Smooth muscle cell (in vitro differentiated cells): ENCODE measurements at regions not wholly inside any gene's neighbourhood (a gene's known extent, or its start where the extent isn't known, plus 50 kb on each side); places are given as distances from the start of the nearest gene placed in this dataset.

Experiments used
- DNase-seq: peaks from one replicate; lab custom pipeline; 2025; ENCODE audit not compliant: unreplicated experiment; lab: John Stamatoyannopoulos, UW
- H2AFZ ChIP-seq: fragments of 200-600 bp; sonication (generic); 2 replicates; pipeline ENCODE4 v1.6.0; 2016; ENCODE audit warnings: antibody characterized with exemption, low read depth, mild to moderate bottlenecking
- H3F3A ChIP-seq: fragments of 200-600 bp; sonication (generic); 2 replicates; pipeline ENCODE4 v1.6.0; 2017; ENCODE audit warnings: antibody characterized with exemption, low read depth
- H3K27ac ChIP-seq: fragments of 200-600 bp; sonication (generic); 2 replicates; pipeline ENCODE4 v1.5.1; 2016; ENCODE audit warnings: low read depth, mild to moderate bottlenecking
- H3K27me3 ChIP-seq: fragments of 200-600 bp; sonication (generic); 2 replicates; pipeline ENCODE4 v1.6.1; 2016; ENCODE audit warnings: low read depth, mild to moderate bottlenecking
- H3K36me3 ChIP-seq: fragments of 200-600 bp; sonication (generic); 2 replicates; pipeline ENCODE4 v1.5.1; 2016; ENCODE audit warnings: low read depth
- H3K4me1 ChIP-seq: fragments of 200-600 bp; sonication (generic); 2 replicates; pipeline ENCODE4 v1.5.1; 2016; ENCODE audit warnings: low read depth
- H3K4me2 ChIP-seq: fragments of 200-600 bp; sonication (generic); 2 replicates; pipeline ENCODE4 v1.6.0; 2016; ENCODE audit warnings: mild to moderate bottlenecking
- H3K4me3 ChIP-seq: fragments of 200-600 bp; sonication (generic); 2 replicates; pipeline ENCODE4 v1.5.1; 2016; ENCODE audit warnings: mild to moderate bottlenecking
- H3K79me2 ChIP-seq: fragments of 200-600 bp; sonication (generic); 2 replicates; pipeline ENCODE4 v1.6.0; 2016; ENCODE audit warnings: low read depth, mild to moderate bottlenecking
- H3K9ac ChIP-seq: fragments of 200-600 bp; sonication (generic); 2 replicates; pipeline ENCODE4 v1.6.0; 2016; ENCODE audit warnings: low read depth
- H3K9me3 ChIP-seq: fragments of 200-600 bp; sonication (generic); replicated peaks from 2 replicates; pipeline ENCODE4 v1.5.1; 2016; ENCODE audit warnings: low read depth
- H4K20me1 ChIP-seq: fragments of 200-600 bp; sonication (generic); 2 replicates; pipeline ENCODE4 v1.6.0; 2016; ENCODE audit warnings: low read depth
- WGBS: methylation state at CpG from one replicate; pipeline ENCODE4 v1.1.7; 2016; ENCODE audit warnings: low lambda C conversion rate; 5-methylcytosine and 5-hydroxymethylcytosine counted together
- TF ChIP-seq, protein P1 (sequence below): fragments of 200-600 bp; sonication (generic); IDR thresholded peaks from 2 replicates; pipeline ENCODE4 v1.5.1; 2017; ENCODE audit warnings: borderline replicate concordance, mild to moderate bottlenecking, antibody characterized with exemption; ENCODE audit not compliant: insufficient read depth, poor library complexity, severe bottlenecking

- no peaks in the 10 kb centered on the region for H3K9me3 ChIP-seq
- WGBS, result 92% methylated on average over 8 of the region's 8 CpGs
- TF ChIP-seq, protein P1, sequence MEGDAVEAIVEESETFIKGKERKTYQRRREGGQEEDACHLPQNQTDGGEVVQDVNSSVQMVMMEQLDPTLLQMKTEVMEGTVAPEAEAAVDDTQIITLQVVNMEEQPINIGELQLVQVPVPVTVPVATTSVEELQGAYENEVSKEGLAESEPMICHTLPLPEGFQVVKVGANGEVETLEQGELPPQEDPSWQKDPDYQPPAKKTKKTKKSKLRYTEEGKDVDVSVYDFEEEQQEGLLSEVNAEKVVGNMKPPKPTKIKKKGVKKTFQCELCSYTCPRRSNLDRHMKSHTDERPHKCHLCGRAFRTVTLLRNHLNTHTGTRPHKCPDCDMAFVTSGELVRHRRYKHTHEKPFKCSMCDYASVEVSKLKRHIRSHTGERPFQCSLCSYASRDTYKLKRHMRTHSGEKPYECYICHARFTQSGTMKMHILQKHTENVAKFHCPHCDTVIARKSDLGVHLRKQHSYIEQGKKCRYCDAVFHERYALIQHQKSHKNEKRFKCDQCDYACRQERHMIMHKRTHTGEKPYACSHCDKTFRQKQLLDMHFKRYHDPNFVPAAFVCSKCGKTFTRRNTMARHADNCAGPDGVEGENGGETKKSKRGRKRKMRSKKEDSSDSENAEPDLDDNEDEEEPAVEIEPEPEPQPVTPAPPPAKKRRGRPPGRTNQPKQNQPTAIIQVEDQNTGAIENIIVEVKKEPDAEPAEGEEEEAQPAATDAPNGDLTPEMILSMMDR, result no peak
- H3K4me2 ChIP-seq, result no peak overlapping the region
- H3K27ac ChIP-seq, result no peak overlapping the region
- H3K27me3 ChIP-seq, result no peaks in the 10 kb centered on the region
- DNase-seq, result no peak
- no peaks in the 10 kb centered on the region for H3F3A ChIP-seq
- no peaks in the 10 kb centered on the region for H3K79me2 ChIP-seq
- no peak overlapping the region for H2AFZ ChIP-seq
- H4K20me1 ChIP-seq, result no peaks in the 10 kb centered on the region
- H3K9ac ChIP-seq, result no peak overlapping the region
- no peaks in the 10 kb centered on the region for H3K36me3 ChIP-seq
- H3K4me1 ChIP-seq, result no peaks in the 10 kb centered on the region
- no peak overlapping the region for H3K4me3 ChIP-seq
These were observed 193.0 kb upstream of the CELF2 start for GRCh38 chr10:10824591-10825148.

DNA sequence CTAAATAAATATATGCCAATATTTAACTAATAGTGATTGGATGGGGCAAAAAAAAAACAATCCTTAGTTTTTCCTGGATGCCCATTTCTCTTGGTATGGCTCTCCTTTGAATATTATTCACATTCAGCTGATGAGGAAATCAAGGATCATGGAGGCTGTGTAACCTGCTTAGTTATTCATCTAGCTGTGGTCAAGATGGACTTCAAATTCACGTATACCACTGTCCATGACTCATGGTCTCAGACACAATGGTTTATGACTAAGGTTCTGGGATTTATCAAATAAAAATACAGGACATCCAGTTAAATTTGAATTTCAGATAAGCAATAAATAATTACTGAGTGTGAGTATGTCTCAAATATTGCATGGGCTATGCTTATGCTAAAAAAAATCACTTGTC, 191.5 kb upstream of the CELF2 start:
- no peaks in the 10 kb centered on the region for H3K27me3 ChIP-seq
- H3K79me2 ChIP-seq, result no peaks in the 10 kb centered on the region
- H3K27ac ChIP-seq, result no peak overlapping the region
- H4K20me1 ChIP-seq, result no peaks in the 10 kb centered on the region
- WGBS, result 26% methylated on average over 1 of the region's 1 CpG
- no peak overlapping the region for H3K9ac ChIP-seq
- no peaks in the 10 kb centered on the region for H3K36me3 ChIP-seq
- no peaks in the 10 kb centered on the region for H3K9me3 ChIP-seq
- TF ChIP-seq, protein P1, result no peak
- DNase-seq, result no peak
- no peaks in the 10 kb centered on the region for H3F3A ChIP-seq
- no peaks in the 10 kb centered on the region for H3K4me1 ChIP-seq
- no peak overlapping the region for H3K4me3 ChIP-seq
- no peak overlapping the region for H3K4me2 ChIP-seq
- H2AFZ ChIP-seq, result no peak overlapping the region

DNA sequence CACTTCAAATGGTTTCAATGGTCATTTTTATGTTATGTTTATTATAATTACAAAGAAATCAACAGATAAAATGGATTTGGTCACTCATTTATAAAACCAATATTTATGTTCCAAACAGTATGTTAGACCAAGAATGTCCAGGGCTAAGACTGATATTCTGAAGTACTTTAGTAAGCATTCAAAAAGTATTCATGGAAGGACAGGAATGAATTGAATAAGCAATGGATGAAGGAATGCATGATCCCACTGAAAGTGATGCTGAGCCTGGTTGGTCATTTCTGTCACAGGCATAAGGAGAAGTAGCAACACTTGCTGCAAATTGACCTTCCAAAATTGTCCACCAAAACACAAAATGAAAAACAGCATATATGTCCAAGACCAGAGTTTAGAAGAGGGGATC, 189.0 kb upstream of the CELF2 start:
- Histone ChIP-seq H3K4me2 (no peak overlapping the region), H3K36me3 (no peaks in the 10 kb centered on the region), H3K4me3 (no peak overlapping the region), H4K20me1 (no peaks in the 10 kb centered on the region), H3K27ac (no peak overlapping the region), H3F3A (no peaks in the 10 kb centered on the region), H3K27me3 (no peaks in the 10 kb centered on the region), H2AFZ (no peak overlapping the region), H3K79me2 (no peaks in the 10 kb centered on the region), H3K9ac (no peak overlapping the region), H3K4me1 (no peaks in the 10 kb centered on the region), H3K9me3 (no peaks in the 10 kb centered on the region)
- TF ChIP-seq, protein P1, result no peak
- no peak for DNase-seq

DNA sequence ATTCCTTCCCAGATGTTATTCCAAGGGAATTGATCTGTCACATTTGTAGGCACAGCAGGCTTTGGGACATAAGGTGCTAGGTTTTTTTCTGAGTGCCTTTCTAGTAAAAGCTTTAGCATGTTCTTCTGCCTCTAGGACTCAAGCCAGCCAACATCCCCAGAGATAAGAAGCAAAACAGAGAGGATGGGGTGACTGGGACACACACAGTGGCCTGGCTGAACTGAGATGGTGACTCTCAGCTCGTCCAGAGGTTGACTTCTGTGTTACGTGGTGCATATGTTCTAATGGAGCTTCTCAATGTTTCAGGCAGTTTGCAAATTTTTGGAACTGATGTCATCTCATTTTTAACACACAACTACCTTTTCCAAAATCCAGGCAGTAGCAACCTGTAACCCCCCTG, 188.1 kb upstream of the CELF2 start:
- no peak overlapping the region for H3K9ac ChIP-seq
- 94% methylated on average over 2 of the region's 2 CpGs for WGBS

More for the DNA sequence above, 188.1 kb upstream of the CELF2 start:
- Histone ChIP-seq H3K4me2 (no peak overlapping the region), H3K79me2 (no peaks in the 10 kb centered on the region), H3K27me3 (no peaks in the 10 kb centered on the region), H4K20me1 (no peaks in the 10 kb centered on the region), H3K4me1 (no peaks in the 10 kb centered on the region), H3K4me3 (no peak overlapping the region), H3K27ac (no peak overlapping the region), H3K36me3 (no peaks in the 10 kb centered on the region), H3F3A (no peaks in the 10 kb centered on the region), H3K9me3 (no peaks in the 10 kb centered on the region), H2AFZ (no peak overlapping the region)
- TF ChIP-seq, protein P1, result no peak
- DNase-seq, result no peak
